T-helper 2 cell treated with Interferon-gamma antibody and Interleukin-4, amounts not matched to agents 5 μg/mL and 100 μg/mL, for 36 hours (primary cell): ENCODE measurements at regions not wholly inside any gene's neighbourhood (a gene's known extent, or its start where the extent isn't known, plus 50 kb on each side); places are given as distances from the start of the nearest gene placed in this dataset.

ENCODE experiments used
- DNase-seq: peaks from one replicate; pipeline ENCODE4 v3.0.0; 2021; ENCODE audit warnings: low spot score
- H3K27ac Mint-ChIP-seq: one replicate; pipeline ENCODE4 v1.8.0; 2021; ENCODE audit warnings: mild to moderate bottlenecking, mixed read lengths
- H3K27me3 Mint-ChIP-seq: one replicate; pipeline ENCODE4 v1.8.0; 2021; ENCODE audit warnings: low read depth, mixed read lengths
- H3K36me3 Mint-ChIP-seq: one replicate; pipeline ENCODE4 v1.8.0; 2021; ENCODE audit warnings: low read depth, mixed read lengths
- H3K4me1 Mint-ChIP-seq: one replicate; pipeline ENCODE4 v1.8.0; 2021; ENCODE audit warnings: low read depth, mixed read lengths
- H3K4me3 Mint-ChIP-seq: one replicate; pipeline ENCODE4 v1.8.0; 2022; ENCODE audit warnings: mild to moderate bottlenecking, moderate library complexity, mixed read lengths
- H3K9me3 Mint-ChIP-seq: one replicate; pipeline ENCODE4 v1.8.0; 2021; ENCODE audit warnings: mixed read lengths

GRCh38 chr14:84208451-84208850 lies 1321.5 kb upstream of the FLRT2 start:
- Mint-ChIP-seq H3K4me3 (no peak overlapping the region), H3K27ac (no peak overlapping the region), H3K9me3 (peaks cover 32% of the 10 kb centered on the region), H3K4me1 (no peaks in the 10 kb centered on the region), H3K27me3 (no peaks in the 10 kb centered on the region), H3K36me3 (no peaks in the 10 kb centered on the region)
- no peak for DNase-seq

GRCh38 chr14:84209031-84209430 lies 1320.9 kb upstream of the FLRT2 start:
- DNase-seq, result no peak
- no peak overlapping the region for H3K4me3 Mint-ChIP-seq

DNA sequence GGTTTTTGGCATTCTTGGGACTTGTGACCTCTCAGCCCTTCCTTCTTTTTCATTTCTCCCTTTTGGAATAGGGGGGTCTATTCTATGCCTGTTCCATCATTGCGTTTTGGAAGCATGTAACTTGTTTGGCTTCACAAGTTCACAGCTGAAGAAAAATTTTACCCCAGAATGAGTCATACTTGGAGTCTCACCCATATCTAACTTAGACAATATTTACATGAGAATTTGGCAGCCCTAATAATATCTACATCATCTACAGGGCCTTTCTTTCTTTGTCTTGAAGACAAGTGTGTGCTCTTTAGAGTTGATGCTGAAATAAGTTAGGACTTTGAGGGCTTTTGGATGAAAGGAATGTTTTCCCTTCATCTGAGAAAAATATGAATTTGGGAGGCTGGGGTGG lies 1312.9 kb upstream of the FLRT2 start:
- Mint-ChIP-seq H3K27ac (no peak overlapping the region), H3K36me3 (no peaks in the 10 kb centered on the region), H3K9me3 (peaks cover 39% of the 10 kb centered on the region), H3K4me1 (no peaks in the 10 kb centered on the region), H3K4me3 (no peak overlapping the region), H3K27me3 (no peaks in the 10 kb centered on the region)
- no peak for DNase-seq

More at GRCh38 chr14:84209031-84209430, 1320.9 kb upstream of the FLRT2 start:
- Mint-ChIP-seq H3K36me3 (no peaks in the 10 kb centered on the region), H3K4me1 (no peaks in the 10 kb centered on the region), H3K27me3 (no peaks in the 10 kb centered on the region), H3K27ac (no peak overlapping the region), H3K9me3 (peaks cover 36% of the 10 kb centered on the region)

DNA sequence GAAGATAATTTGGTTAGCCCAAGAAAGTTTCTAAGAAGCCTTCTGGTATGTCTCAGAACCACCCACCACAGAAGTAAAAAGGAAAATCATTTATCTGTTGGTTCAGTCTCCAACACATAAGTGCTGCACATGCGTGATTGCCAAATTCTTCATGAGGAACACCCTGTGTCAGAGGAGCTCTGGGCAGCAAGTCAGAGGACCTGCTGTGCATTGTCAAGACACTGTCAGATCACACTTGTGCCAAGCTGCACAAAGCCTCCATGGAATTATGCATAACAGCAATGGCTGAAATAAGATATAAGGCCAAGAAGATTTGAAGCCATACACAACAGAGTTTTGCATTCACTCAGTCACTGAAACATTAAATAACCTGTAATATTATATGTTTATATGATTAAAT lies 1304.7 kb upstream of the FLRT2 start:
- Mint-ChIP-seq H3K36me3 (no peaks in the 10 kb centered on the region), H3K27ac (no peak overlapping the region), H3K9me3 (peaks cover 27% of the 10 kb centered on the region), H3K27me3 (no peaks in the 10 kb centered on the region), H3K4me1 (no peaks in the 10 kb centered on the region), H3K4me3 (no peak overlapping the region)
- DNase-seq, result no peak

GRCh38 chr14:84228702-84229101 lies 1301.2 kb upstream of the FLRT2 start:
- no peak for DNase-seq
- Mint-ChIP-seq H3K4me3 (no peak overlapping the region), H3K27me3 (no peaks in the 10 kb centered on the region), H3K36me3 (no peaks in the 10 kb centered on the region), H3K9me3 (peaks cover 30% of the 10 kb centered on the region), H3K27ac (no peak overlapping the region), H3K4me1 (no peaks in the 10 kb centered on the region)

GRCh38 chr14:84234281-84234680 lies 1295.7 kb upstream of the FLRT2 start:
- DNase-seq, result no peak
- Mint-ChIP-seq H3K36me3 (no peaks in the 10 kb centered on the region), H3K4me1 (no peaks in the 10 kb centered on the region), H3K27ac (no peak overlapping the region), H3K9me3 (peaks cover 27% of the 10 kb centered on the region), H3K4me3 (no peak overlapping the region), H3K27me3 (no peaks in the 10 kb centered on the region)

GRCh38 chr14:84236290-84236689 lies 1293.7 kb upstream of the FLRT2 start:
- Mint-ChIP-seq H3K4me3 (no peak overlapping the region), H3K36me3 (no peaks in the 10 kb centered on the region), H3K27ac (no peak overlapping the region), H3K27me3 (no peaks in the 10 kb centered on the region), H3K9me3 (peaks cover 19% of the 10 kb centered on the region), H3K4me1 (no peaks in the 10 kb centered on the region)
- no peak for DNase-seq

DNA sequence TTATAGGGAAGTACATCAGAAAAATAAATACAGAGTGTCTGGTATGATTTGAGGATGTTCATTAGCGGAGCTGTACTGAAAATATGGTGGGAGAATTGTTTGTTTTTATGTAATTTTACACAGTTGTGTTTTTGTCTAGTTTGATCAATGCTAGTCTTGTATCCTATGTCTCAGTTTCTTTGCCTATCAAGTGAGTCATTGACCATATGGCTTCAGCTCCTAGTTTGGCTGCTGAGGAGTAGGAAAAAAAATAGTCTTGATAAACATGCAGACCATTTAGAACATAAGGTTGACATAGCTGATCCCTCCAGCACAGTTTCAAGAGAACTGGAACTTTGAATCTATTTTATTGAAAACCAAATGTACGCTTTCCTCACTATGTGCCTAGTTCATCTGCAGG lies 1292.1 kb upstream of the FLRT2 start:
- Mint-ChIP-seq H3K4me3 (no peak overlapping the region), H3K27me3 (no peaks in the 10 kb centered on the region), H3K4me1 (no peaks in the 10 kb centered on the region), H3K27ac (no peak overlapping the region), H3K36me3 (no peaks in the 10 kb centered on the region), H3K9me3 (peaks cover 30% of the 10 kb centered on the region)
- DNase-seq, result no peak

DNA sequence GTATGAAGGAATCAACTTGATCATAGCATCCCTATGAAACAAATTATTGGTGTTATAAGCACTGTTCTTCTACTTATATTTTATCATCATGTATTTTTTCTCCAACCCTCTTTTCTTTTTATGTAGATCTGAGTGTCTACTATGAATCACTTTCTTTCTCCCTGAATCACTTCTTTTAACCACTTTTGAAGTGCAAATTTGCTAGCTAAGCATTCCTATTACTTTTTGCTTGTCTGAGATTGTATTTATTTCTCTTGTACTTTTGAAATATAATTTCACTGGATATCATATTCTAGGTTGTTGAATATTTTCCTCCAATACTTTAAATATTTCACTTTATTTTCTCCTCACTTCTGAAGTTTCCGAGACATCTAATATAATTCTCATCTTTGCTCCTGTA lies 1282.3 kb upstream of the FLRT2 start:
- no peaks in the 10 kb centered on the region for H3K4me1 Mint-ChIP-seq
- H3K27me3 Mint-ChIP-seq, result no peaks in the 10 kb centered on the region
- peaks cover 51% of the 10 kb centered on the region for H3K9me3 Mint-ChIP-seq
- DNase-seq, result no peak
- H3K36me3 Mint-ChIP-seq, result no peaks in the 10 kb centered on the region
- H3K4me3 Mint-ChIP-seq, result no peak overlapping the region
- no peak overlapping the region for H3K27ac Mint-ChIP-seq

DNA sequence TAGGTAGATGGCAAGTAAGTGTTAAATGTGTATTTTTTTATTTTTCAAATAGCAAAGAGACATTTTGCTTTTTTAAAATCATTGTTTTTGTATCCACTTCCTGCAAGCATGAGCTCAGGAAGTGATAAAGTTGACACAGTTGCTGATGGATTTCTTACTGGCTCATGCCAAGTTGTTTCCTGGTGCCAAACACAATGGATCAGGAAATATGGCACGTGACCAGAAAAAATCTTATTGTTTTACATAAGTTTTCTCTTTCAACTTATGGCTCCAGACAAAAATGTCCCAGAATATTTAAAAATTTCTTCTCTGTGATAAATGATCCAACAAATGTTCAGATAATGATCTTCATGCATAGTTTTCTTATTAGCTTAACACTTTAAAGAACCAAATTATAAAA lies 1279.1 kb upstream of the FLRT2 start:
- H3K4me1 Mint-ChIP-seq, result no peaks in the 10 kb centered on the region
- H3K27ac Mint-ChIP-seq, result no peak overlapping the region
- no peaks in the 10 kb centered on the region for H3K27me3 Mint-ChIP-seq
- DNase-seq, result no peak
- no peaks in the 10 kb centered on the region for H3K36me3 Mint-ChIP-seq
- peaks cover 44% of the 10 kb centered on the region for H3K9me3 Mint-ChIP-seq
- H3K4me3 Mint-ChIP-seq, result no peak overlapping the region

- Mint-ChIP-seq H3K4me3 (no peak overlapping the region), H3K27me3 (no peaks in the 10 kb centered on the region), H3K36me3 (no peaks in the 10 kb centered on the region), H3K9me3 (peaks cover 43% of the 10 kb centered on the region), H3K27ac (no peak overlapping the region), H3K4me1 (no peaks in the 10 kb centered on the region)
- DNase-seq, result no peak
These were observed 1278.4 kb upstream of the FLRT2 start for GRCh38 chr14:84251411-84252115.

DNA sequence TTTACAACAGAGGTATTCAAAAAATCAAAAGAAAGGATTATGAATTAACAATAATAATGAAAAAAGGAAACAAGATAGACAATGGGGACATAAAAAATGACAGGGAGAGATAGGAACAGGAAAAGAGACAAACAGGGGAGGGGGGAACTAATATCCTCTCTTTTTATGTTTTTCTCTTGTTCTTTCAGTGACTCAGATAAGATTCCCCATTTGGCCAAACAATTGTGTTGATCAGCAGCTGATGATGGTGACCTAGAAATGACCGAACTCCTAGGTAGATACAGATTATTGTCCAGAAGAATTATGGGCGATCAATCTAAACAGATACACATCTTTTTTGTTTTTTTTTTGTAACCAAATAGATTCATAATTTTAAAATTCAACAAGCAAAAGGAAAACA lies 1277.2 kb upstream of the FLRT2 start:
- Mint-ChIP-seq H3K4me1 (no peaks in the 10 kb centered on the region), H3K4me3 (no peak overlapping the region), H3K36me3 (no peaks in the 10 kb centered on the region), H3K9me3 (peaks cover 42% of the 10 kb centered on the region), H3K27ac (no peak overlapping the region), H3K27me3 (no peaks in the 10 kb centered on the region)
- DNase-seq, result no peak

DNA sequence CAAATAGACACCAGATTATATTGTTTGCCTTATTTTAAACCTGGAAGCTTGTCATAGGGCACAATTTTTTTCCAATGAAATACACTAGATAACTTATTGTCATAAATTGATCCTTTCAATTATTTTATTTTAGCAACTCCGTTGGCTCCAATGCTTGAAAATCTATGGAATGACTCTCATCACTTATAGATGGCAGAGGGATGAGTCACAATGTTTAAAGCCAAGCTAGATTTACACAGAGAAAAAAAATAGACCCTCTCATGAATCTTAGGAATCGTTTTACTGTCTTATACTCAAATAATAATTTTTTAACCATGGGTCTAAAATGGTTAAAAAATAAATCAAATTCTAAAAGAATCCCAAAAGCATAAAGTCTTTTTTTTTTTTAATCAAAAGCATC lies 1276.6 kb upstream of the FLRT2 start:
- Mint-ChIP-seq H3K9me3 (peaks cover 36% of the 10 kb centered on the region), H3K27ac (no peak overlapping the region), H3K4me1 (no peaks in the 10 kb centered on the region), H3K27me3 (no peaks in the 10 kb centered on the region), H3K36me3 (no peaks in the 10 kb centered on the region), H3K4me3 (no peak overlapping the region)
- no peak for DNase-seq

GRCh38 chr14:84254290-84254689 lies 1275.7 kb upstream of the FLRT2 start:
- Mint-ChIP-seq H3K9me3 (peaks cover 36% of the 10 kb centered on the region), H3K4me1 (no peaks in the 10 kb centered on the region), H3K36me3 (no peaks in the 10 kb centered on the region), H3K27me3 (no peaks in the 10 kb centered on the region), H3K27ac (no peak overlapping the region), H3K4me3 (no peak overlapping the region)
- no peak for DNase-seq

DNA sequence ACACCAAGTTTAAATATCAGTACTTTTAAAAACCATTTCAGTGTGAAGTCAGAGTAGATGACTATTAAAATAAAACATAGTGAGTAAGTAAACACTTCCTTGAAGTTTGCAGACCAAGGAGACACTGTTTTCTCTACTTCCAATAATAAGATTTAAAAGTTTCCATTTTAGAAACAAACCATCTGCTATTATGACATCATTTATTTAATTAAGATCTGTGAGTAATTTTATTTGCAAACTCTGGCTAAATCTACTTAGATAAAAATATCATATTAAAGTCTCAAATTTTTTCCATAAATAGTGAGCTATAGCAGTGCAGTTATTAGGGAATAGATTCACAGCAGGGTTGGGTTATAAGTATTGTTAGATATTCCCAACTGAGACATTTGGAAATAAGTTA lies 1267.0 kb upstream of the FLRT2 start:
- Mint-ChIP-seq H3K4me1 (no peaks in the 10 kb centered on the region), H3K36me3 (no peaks in the 10 kb centered on the region), H3K9me3 (peaks cover 26% of the 10 kb centered on the region), H3K4me3 (no peak overlapping the region), H3K27me3 (no peaks in the 10 kb centered on the region), H3K27ac (no peak overlapping the region)
- no peak for DNase-seq
